Mesenchymal stem cell (in vitro differentiated cells and primary cell): ENCODE measurements at regions not wholly inside any gene's neighbourhood (a gene's known extent, or its start where the extent isn't known, plus 50 kb on each side); places are given as distances from the start of the nearest gene placed in this dataset.
"Not testable (repeated sequence)": the region's sequence is repeated elsewhere in the genome, so short reads cannot be mapped to it uniquely, and the experiment has no call there.

Experiments used
- DNase-seq: peaks from one replicate; pipeline ENCODE4 v3.0.0-alpha.2; 2013
- H2AFZ ChIP-seq: one replicate; pipeline ENCODE4 v1.6.1; 2013; ENCODE audit warnings: low read depth, mild to moderate bottlenecking, control low read depth, inconsistent platforms, low read length, moderate library complexity
- H2AK5ac ChIP-seq: 2 replicates; pipeline ENCODE4 v1.6.1; 2013; ENCODE audit warnings: low read length, moderate library complexity, mild to moderate bottlenecking, inconsistent platforms; ENCODE audit not compliant: severe bottlenecking
- H2BK120ac ChIP-seq: one replicate; pipeline ENCODE4 v1.6.1; 2013; ENCODE audit warnings: low read depth, mild to moderate bottlenecking, inconsistent platforms, low read length, moderate library complexity
- H2BK12ac ChIP-seq, 2 experiments: one replicate each; pipeline ENCODE4 v1.6.1; 2013; ENCODE audit warnings: inconsistent platforms in 2 of 2, low read length in 2 of 2, mild to moderate bottlenecking in 2 of 2, moderate library complexity in 2 of 2, control low read depth in 1 of 2
- H2BK15ac ChIP-seq: one replicate; pipeline ENCODE4 v1.6.1; 2013; ENCODE audit warnings: mild to moderate bottlenecking, low read depth, inconsistent platforms; ENCODE audit not compliant: poor library complexity, severe bottlenecking
- H2BK5ac ChIP-seq: 2 replicates; pipeline ENCODE4 v1.6.1; 2013; ENCODE audit warnings: low read depth, mild to moderate bottlenecking, low read length, control low read depth, inconsistent platforms; ENCODE audit not compliant: poor library complexity, severe bottlenecking
- H3K14ac ChIP-seq, 2 experiments: one replicate each; pipeline ENCODE4 v1.6.1; 2013; ENCODE audit warnings: inconsistent platforms in 2 of 2, low read length in 2 of 2, control low read depth in 1 of 2, mild to moderate bottlenecking in 1 of 2, moderate library complexity in 1 of 2
- H3K18ac ChIP-seq, 2 experiments: one replicate each; pipeline ENCODE4 v1.6.1; 2013; ENCODE audit warnings: inconsistent platforms in 2 of 2, low read length in 2 of 2, control low read depth in 1 of 2, low read depth in 1 of 2, mild to moderate bottlenecking in 1 of 2
- H3K23ac ChIP-seq, 2 experiments: one replicate each; pipeline ENCODE4 v1.6.1; 2013; ENCODE audit warnings: inconsistent platforms in 2 of 2, low read length in 2 of 2, mild to moderate bottlenecking in 2 of 2, moderate library complexity in 2 of 2, control low read depth in 1 of 2
- H3K27ac ChIP-seq: 2 replicates; pipeline ENCODE4 v1.5.1; 2013; ENCODE audit warnings: mild to moderate bottlenecking, moderate library complexity, low read length, control low read depth, inconsistent platforms; ENCODE audit not compliant: poor library complexity, severe bottlenecking
- H3K27me3 ChIP-seq, 2 experiments: 2 replicates each; pipeline versions ENCODE4 v1.6.1 to v1.7.0; 2013; ENCODE audit warnings: low read length in 2 of 2, mild to moderate bottlenecking in 2 of 2, moderate library complexity in 2 of 2, control low read depth in 1 of 2, inconsistent platforms in 1 of 2; ENCODE audit not compliant: control insufficient read depth in 1 of 2, insufficient read depth in 1 of 2
- H3K36me3 ChIP-seq, 2 experiments: 2 replicates each; pipeline versions ENCODE4 v1.6.1 to v1.7.0; 2013; ENCODE audit warnings: low read length in 2 of 2, control low read depth in 1 of 2, inconsistent platforms in 1 of 2, low read depth in 1 of 2, mild to moderate bottlenecking in 1 of 2; ENCODE audit not compliant: insufficient read depth in 2 of 2, control insufficient read depth in 1 of 2
- H3K4ac ChIP-seq, 2 experiments: one replicate each; pipeline ENCODE4 v1.6.1; 2013; ENCODE audit warnings: inconsistent platforms in 2 of 2, low read length in 2 of 2, mild to moderate bottlenecking in 2 of 2, moderate library complexity in 2 of 2, control low read depth in 1 of 2, low read depth in 1 of 2
- H3K4me1 ChIP-seq: 2 replicates; pipeline ENCODE4 v1.6.1; 2013; ENCODE audit warnings: low read depth, low read length, control low read depth; ENCODE audit not compliant: control insufficient read depth, insufficient read depth
- H3K4me2 ChIP-seq: 2 replicates; pipeline ENCODE4 v1.6.1; 2013; ENCODE audit warnings: low read length, mild to moderate bottlenecking, inconsistent platforms; ENCODE audit not compliant: poor library complexity, severe bottlenecking
- H3K4me3 ChIP-seq, 2 experiments: 2 replicates each; pipeline versions ENCODE4 v1.5.1 to v1.7.0; 2013; ENCODE audit warnings: low read length in 2 of 2, mild to moderate bottlenecking in 2 of 2, control low read depth in 1 of 2, low read depth in 1 of 2; ENCODE audit not compliant: insufficient read depth in 1 of 2
- H3K79me1 ChIP-seq: replicated peaks from 2 replicates; pipeline ENCODE4 v1.6.1; 2013; ENCODE audit warnings: mild to moderate bottlenecking, control low read depth, low read length, inconsistent platforms; ENCODE audit not compliant: poor library complexity, severe bottlenecking
- H3K9ac ChIP-seq: 2 replicates; pipeline ENCODE4 v1.7.0; 2013; ENCODE audit warnings: mild to moderate bottlenecking, low read length, moderate library complexity
- H3K9me3 ChIP-seq: 2 replicates; pipeline ENCODE4 v1.7.0; 2013; ENCODE audit warnings: mild to moderate bottlenecking, low read length; ENCODE audit not compliant: control insufficient read depth
- H4K8ac ChIP-seq: one replicate; pipeline ENCODE4 v1.6.1; 2013; ENCODE audit warnings: inconsistent platforms, mild to moderate bottlenecking, low read length, moderate library complexity
- H4K91ac ChIP-seq: one replicate; pipeline ENCODE4 v1.6.1; 2013; ENCODE audit warnings: mild to moderate bottlenecking, low read length, inconsistent platforms
- WGBS: methylation state at CpG from one replicate; pipeline ENCODE4 v1.1.7; 2013; ENCODE audit warnings: mixed read lengths; 5-methylcytosine and 5-hydroxymethylcytosine counted together

DNA sequence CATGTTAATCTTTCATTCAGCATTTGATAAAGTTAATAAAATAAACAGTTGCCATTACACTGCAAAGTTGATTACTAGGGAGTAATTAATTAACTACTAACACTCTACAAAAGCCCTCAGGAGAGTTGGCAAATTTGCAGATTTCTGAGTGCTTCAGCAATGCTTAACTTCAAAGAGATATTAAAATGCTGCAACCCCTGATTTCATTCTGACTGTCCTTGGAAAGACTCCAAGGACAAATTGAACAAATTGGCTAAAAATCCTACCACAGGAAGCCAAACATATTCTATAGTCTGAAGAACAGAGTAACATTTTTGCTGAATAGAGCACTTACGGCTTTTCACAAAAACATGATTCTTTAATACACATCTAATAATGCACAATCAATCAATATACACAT is 1543.0 kb downstream of the SLITRK5 start:
- H3K27me3 ChIP-seq: no peaks in the 10 kb centered on the region

DNA sequence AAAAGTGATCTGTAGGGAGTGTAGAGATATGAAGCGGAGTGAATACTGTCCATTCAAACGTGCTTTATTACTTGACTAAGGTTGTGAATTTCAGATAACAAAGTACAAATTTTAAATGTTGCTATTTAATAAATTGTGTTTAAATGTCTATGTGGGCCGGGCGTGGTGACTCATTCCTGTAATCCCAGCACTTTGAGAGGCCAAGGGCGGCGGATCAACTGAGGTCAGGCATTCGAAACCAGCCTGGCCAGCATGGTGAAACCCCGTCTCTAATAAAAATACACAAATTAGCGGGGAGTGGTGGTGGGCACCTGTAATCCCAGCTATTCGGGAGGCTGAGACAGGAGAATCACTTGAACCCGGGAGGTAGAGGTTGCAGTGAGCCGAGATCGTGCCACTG is 1544.1 kb downstream of the SLITRK5 start:
- not testable (repeated sequence) for H2BK15ac ChIP-seq, H3K23ac ChIP-seq, H4K8ac ChIP-seq, H3K18ac ChIP-seq, H3K27ac ChIP-seq, H3K79me1 ChIP-seq, H2BK12ac ChIP-seq, H3K4me1 ChIP-seq, H3K4me2 ChIP-seq, DNase-seq, H3K27me3 ChIP-seq, H4K91ac ChIP-seq, H2AK5ac ChIP-seq, H3K9ac ChIP-seq, H3K9me3 ChIP-seq, H2AFZ ChIP-seq, H3K4me3 ChIP-seq, H3K4ac ChIP-seq, H3K36me3 ChIP-seq, H2BK5ac ChIP-seq, H2BK120ac ChIP-seq, H3K14ac ChIP-seq
- 94% methylated on average over 9 of the region's 13 CpGs for WGBS

More for the DNA sequence above, 1543.0 kb downstream of the SLITRK5 start:
- Histone ChIP-seq H3K18ac (no peak overlapping the region), H4K91ac (no peak overlapping the region), H2BK5ac (no peak overlapping the region), H3K4ac (no peak overlapping the region), H3K4me3 (no peak overlapping the region), H2BK120ac (no peak overlapping the region), H3K9me3 (peaks cover 4% of the 10 kb centered on the region), H2BK15ac (no peak overlapping the region), H3K4me2 (no peak overlapping the region), H2BK12ac (no peak overlapping the region), H2AFZ (no peak overlapping the region), H4K8ac (no peak overlapping the region), H3K23ac (no peak overlapping the region), H2AK5ac (no peak overlapping the region), H3K9ac (no peak overlapping the region), H3K36me3 (no peaks in the 10 kb centered on the region), H3K79me1 (no peaks in the 10 kb centered on the region), H3K14ac (no peak overlapping the region), H3K27ac (no peak overlapping the region), H3K4me1 (no peaks in the 10 kb centered on the region)
- 100% methylated on average over 1 of the region's 1 CpG for WGBS
- no peak for DNase-seq

DNA sequence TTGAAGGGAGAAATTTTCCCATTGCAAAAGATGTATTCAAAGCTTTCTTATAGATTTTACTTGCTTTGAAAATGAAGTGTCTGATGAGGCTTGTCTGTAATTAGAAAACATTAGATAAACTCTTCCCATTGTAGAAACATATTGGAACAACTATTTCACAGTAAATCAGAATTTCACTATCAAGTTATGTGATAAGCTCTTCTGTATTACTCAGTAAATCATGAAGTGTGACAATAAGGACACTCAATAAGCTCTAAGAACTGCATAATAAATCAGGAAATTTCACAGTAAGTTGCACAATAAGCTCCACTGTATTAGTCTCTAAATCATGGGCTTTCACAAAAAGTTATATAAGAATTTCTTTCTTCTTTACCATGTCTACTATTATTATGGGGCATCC is 1546.6 kb downstream of the SLITRK5 start:
- Histone ChIP-seq H3K4me2 (no peak overlapping the region), H4K8ac (no peak overlapping the region)

DNA sequence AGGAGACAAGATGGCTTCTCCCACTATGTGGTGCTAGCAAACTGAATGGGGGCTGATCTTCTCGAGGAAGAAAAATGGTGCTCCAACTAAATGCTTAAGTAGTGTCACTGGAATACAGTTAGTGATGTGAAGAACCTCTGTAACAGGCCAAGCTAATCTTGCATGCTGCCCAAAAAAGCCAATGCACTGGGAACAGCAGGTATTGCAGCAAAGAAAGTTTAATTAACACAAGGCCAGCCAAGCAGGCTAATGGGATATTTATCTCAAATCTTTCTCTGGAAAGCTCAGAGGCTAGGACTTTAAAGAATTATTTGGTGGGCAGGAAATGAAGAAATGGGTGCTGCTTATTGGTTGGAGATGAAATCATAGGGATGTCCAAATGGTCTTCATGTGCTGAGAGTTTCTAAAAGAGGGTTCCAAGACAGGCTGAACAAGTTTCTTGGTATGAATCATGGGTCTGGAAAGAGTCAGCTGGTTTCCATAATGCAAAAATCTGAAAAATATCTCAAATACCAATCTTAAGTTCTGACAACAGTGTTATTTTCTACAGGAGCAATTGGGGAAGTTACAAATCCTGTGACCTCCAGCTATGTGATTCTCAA is 1550.5 kb downstream of the SLITRK5 start:
- no peak overlapping the region for H3K27ac ChIP-seq
- no peak overlapping the region for H3K9ac ChIP-seq
- H3K4ac ChIP-seq: no peak overlapping the region
- no peak overlapping the region for H2BK12ac ChIP-seq
- H2BK15ac ChIP-seq: no peak overlapping the region
- no peaks in the 10 kb centered on the region for H3K27me3 ChIP-seq
- H3K4me1 ChIP-seq: no peaks in the 10 kb centered on the region
- no peak overlapping the region for H3K18ac ChIP-seq
- no peak overlapping the region for H3K23ac ChIP-seq
- peaks cover 28% of the 10 kb centered on the region for H3K9me3 ChIP-seq
- H4K8ac ChIP-seq: no peak overlapping the region
- 64% methylated on average over 1 of the region's 1 CpG for WGBS
- no peak overlapping the region for H3K4me2 ChIP-seq
- H3K36me3 ChIP-seq: no peaks in the 10 kb centered on the region
- no peak for DNase-seq
- H4K91ac ChIP-seq: no peak overlapping the region
- H2AFZ ChIP-seq: no peak overlapping the region
- H2AK5ac ChIP-seq: no peak overlapping the region
- no peak overlapping the region for H2BK5ac ChIP-seq
- H3K4me3 ChIP-seq: peak overlapping the region in 1 of 2 experiments; percentile 8
- no peaks in the 10 kb centered on the region for H3K79me1 ChIP-seq
- no peak overlapping the region for H2BK120ac ChIP-seq
- H3K14ac ChIP-seq: no peak overlapping the region

More for the DNA sequence above, 1546.6 kb downstream of the SLITRK5 start:
- Histone ChIP-seq H3K27me3 (no peaks in the 10 kb centered on the region), H2AK5ac (no peak overlapping the region), H3K4me3 (no peak overlapping the region), H2BK15ac (no peak overlapping the region), H2AFZ (no peak overlapping the region), H2BK12ac (no peak overlapping the region), H2BK5ac (no peak overlapping the region), H3K14ac (no peak overlapping the region), H3K18ac (no peak overlapping the region), H3K23ac (no peak overlapping the region), H3K4ac (no peak overlapping the region), H3K36me3 (no peaks in the 10 kb centered on the region), H3K9ac (no peak overlapping the region), H3K79me1 (no peaks in the 10 kb centered on the region), H3K9me3 (peaks cover 26% of the 10 kb centered on the region), H4K91ac (no peak overlapping the region), H3K4me1 (no peaks in the 10 kb centered on the region), H2BK120ac (no peak overlapping the region), H3K27ac (no peak overlapping the region)
- DNase-seq: no peak
